ENCODE measurements at regions not wholly inside any gene's neighbourhood (a gene's known extent, or its start where the extent isn't known, plus 50 kb on each side); places are given as distances from the start of the nearest gene placed in this dataset.

- POLR2A ChIA-PET = no interaction called here
- CTCF ChIA-PET (ENCODE audit: low intra/inter-chr PET ratio, low total read pairs) = no interaction called here
- WGBS (ENCODE audit: low lambda C conversion rate) = 21% methylated on average over 4 of the region's 7 CpGs
- Histone ChIP-seq H3K4me3 (replicated peaks in 1 of 3; ENCODE audit: insufficient read depth in 1 of 3, low read depth in 2 of 3, low read length in 3 of 3) (no peak overlapping the region), H3K36me3 (replicated peaks in 1 of 2; ENCODE audit: control insufficient read depth in 1 of 2, insufficient read depth in 2 of 2, low read length in 2 of 2) (no peaks in the 10 kb centered on the region), H3K4me2 (ENCODE audit: low read depth, low read length) (no peak overlapping the region), H3K27ac (ENCODE audit: extremely low read length, insufficient read depth, low read length) (no peak overlapping the region), H4K20me1 (ENCODE audit: insufficient read depth, low read length) (no peaks in the 10 kb centered on the region), H2AFZ (ENCODE audit: low read length) (no peak overlapping the region), H3K9me3 (ENCODE audit: low read length) (peaks cover 76% of the 10 kb centered on the region), H3K4me1 (ENCODE audit: insufficient read depth, low read length) (no peaks in the 10 kb centered on the region), H3K79me2 (ENCODE audit: insufficient read depth, low read length) (no peaks in the 10 kb centered on the region), H3K27me3 (ENCODE audit: control insufficient read depth in 1 of 2, insufficient read depth in 2 of 2, low read length in 2 of 2) (no peaks in the 10 kb centered on the region), H3K9ac (ENCODE audit: insufficient read depth, low read depth, low read length) (no peak overlapping the region)
- in situ Hi-C loops (cut with HindIII; ENCODE audit: extremely low pct_ligation_motif_present, low pct_unique_long_range_greater_than_20kb) = no loop called here
- intact Hi-C loops (cut with micrococcal nuclease; ENCODE audit: unreplicated experiment) = no loop called here
- no peak for DNase-seq (ENCODE audit: low spot score)
- BruUV-seq (replicated peaks) = no TSS peak
- no peak for FAIRE-seq
- no peak for ATAC-seq
- no peak for TF ChIP-seq ZNF317 (CRISPR knock-in tag; IDR thresholded peaks at IDR 0.05)
- TF ChIP-seq ISX (CRISPR knock-in tag; conservative IDR thresholded peaks at IDR 0.05) = no peak
- no peak for TF ChIP-seq CREM (IDR thresholded peaks at IDR 0.05)
- no peak for TF ChIP-seq CREM (CRISPR knock-in tag; IDR thresholded peaks at IDR 0.05)
- no peak for TF ChIP-seq ARHGAP35 (CRISPR knock-in tag; IDR thresholded peaks at IDR 0.05; ENCODE audit: borderline replicate concordance)
- TF ChIP-seq PRDM15 (CRISPR knock-in tag; IDR thresholded peaks at IDR 0.05) = no peak
- TF ChIP-seq ZNF121 (CRISPR knock-in tag; IDR thresholded peaks at IDR 0.05) = no peak
- TF ChIP-seq ZNF407 (CRISPR knock-in tag; IDR thresholded peaks at IDR 0.05; ENCODE audit: not compliant biosample characterization) = no peak
- TF ChIP-seq GPN1 (CRISPR knock-in tag; IDR thresholded peaks at IDR 0.05; ENCODE audit: borderline replicate concordance) = no peak
- no peak for TF ChIP-seq GABPA (IDR thresholded peaks at IDR 0.05; ENCODE audit: low read depth, low read length)
- TF ChIP-seq GABPA (CRISPR knock-in tag; IDR thresholded peaks at IDR 0.05; ENCODE audit: low read depth) = no peak
- no peak for TF ChIP-seq GABPB1 (CRISPR knock-in tag; IDR thresholded peaks at IDR 0.05)
- TF ChIP-seq NFE2L2 (IDR thresholded peaks at IDR 0.05; ENCODE audit: low read length) = no peak
- TF ChIP-seq PLRG1 (conservative IDR thresholded peaks at IDR 0.05) = no peak
These were observed 659.8 kb downstream of the TLE4 start for GRCh38 chr9:80231318-80232236.
